ENCODE measurements at regions not wholly inside any gene's neighbourhood (a gene's known extent, or its start where the extent isn't known, plus 50 kb on each side); places are given as distances from the start of the nearest gene placed in this dataset.
"Not testable (repeated sequence)": the region's sequence is repeated elsewhere in the genome, so short reads cannot be mapped to it uniquely, and the experiment has no call there.

- DNase-seq (ENCODE audit: low read depth): no peak
Observed at GRCh38 chr19:20388706-20389225, 176.8 kb downstream of the ZNF737 start.

GRCh38 chr19:20385061-20385460 is 180.5 kb downstream of the ZNF737 start:
- DNase-seq (ENCODE audit: low read depth): no peak

GRCh38 chr19:20371911-20372310 is 193.7 kb downstream of the ZNF737 start:
- DNase-seq (ENCODE audit: low read depth): no peak

GRCh38 chr19:20371304-20371703 is 194.3 kb downstream of the ZNF737 start:
- not testable (repeated sequence) for DNase-seq (ENCODE audit: low read depth)

GRCh38 chr19:20367811-20368294 is 197.7 kb downstream of the ZNF737 start:
- no peak for DNase-seq (ENCODE audit: low read depth)

GRCh38 chr19:20365146-20365545 is 198.1 kb downstream of the ZNF486 start:
- DNase-seq (ENCODE audit: low read depth): no peak

- DNase-seq (ENCODE audit: low read depth): no peak
Observed at GRCh38 chr19:20359933-20360720, 193.1 kb downstream of the ZNF486 start.

- not testable (repeated sequence) for DNase-seq (ENCODE audit: low read depth)
Observed at GRCh38 chr19:20358841-20359465, 191.9 kb downstream of the ZNF486 start.

- DNase-seq (ENCODE audit: low read depth): no peak
Observed at GRCh38 chr19:20357921-20358320, 190.9 kb downstream of the ZNF486 start.

- DNase-seq (ENCODE audit: low read depth): no peak
Observed at GRCh38 chr19:20351244-20351643, 184.2 kb downstream of the ZNF486 start.

- DNase-seq (ENCODE audit: low read depth): no peak
Observed at GRCh38 chr19:20349206-20349605, 182.2 kb downstream of the ZNF486 start.

- DNase-seq (ENCODE audit: low read depth): no peak
Observed at GRCh38 chr19:20339444-20339843, 172.4 kb downstream of the ZNF486 start.

- no peak for DNase-seq (ENCODE audit: low read depth)
Observed at GRCh38 chr19:20334760-20335159, 167.7 kb downstream of the ZNF486 start.

GRCh38 chr19:20333508-20333907 is 166.5 kb downstream of the ZNF486 start:
- no peak for DNase-seq (ENCODE audit: low read depth)

GRCh38 chr19:20325151-20325550 is 158.1 kb downstream of the ZNF486 start:
- no peak for DNase-seq (ENCODE audit: low read depth)

GRCh38 chr19:20321139-20321763 is 154.2 kb downstream of the ZNF486 start:
- DNase-seq (ENCODE audit: low read depth): no peak

- no peak for DNase-seq (ENCODE audit: low read depth)
Observed at GRCh38 chr19:20320191-20320590, 153.2 kb downstream of the ZNF486 start.

GRCh38 chr19:20318616-20319015 is 151.6 kb downstream of the ZNF486 start:
- DNase-seq (ENCODE audit: low read depth): no peak

- no peak for DNase-seq (ENCODE audit: low read depth)
Observed at GRCh38 chr19:20315543-20315942, 148.5 kb downstream of the ZNF486 start.

GRCh38 chr19:20313894-20314293 is 146.9 kb downstream of the ZNF486 start:
- no peak for DNase-seq (ENCODE audit: low read depth)

- DNase-seq (ENCODE audit: low read depth): no peak
Observed at GRCh38 chr19:20307127-20307526, 140.1 kb downstream of the ZNF486 start.

GRCh38 chr19:20296314-20296713 is 129.3 kb downstream of the ZNF486 start:
- not testable (repeated sequence) for DNase-seq (ENCODE audit: low read depth)

GRCh38 chr19:20294181-20294580 is 127.2 kb downstream of the ZNF486 start:
- no peak for DNase-seq (ENCODE audit: low read depth)

Measured in iris pigment epithelial cell (primary cell).